Activated CD4-positive, alpha-beta T cell treated with anti-CD3 and anti-CD28 coated beads for 48 hours (primary cell): ENCODE measurements at regions not wholly inside any gene's neighbourhood (a gene's known extent, or its start where the extent isn't known, plus 50 kb on each side); places are given as distances from the start of the nearest gene placed in this dataset.

Experiments used
- DNase-seq: peaks from one replicate; pipeline ENCODE4 v3.0.0-alpha.2; 2020

GRCh38 chr2:107393516-107393915 lies 433.2 kb upstream of the RGPD4 start:
- no peak for DNase-seq

- no peak for DNase-seq
These were observed 428.0 kb upstream of the RGPD4 start for GRCh38 chr2:107398683-107399082.

- no peak for DNase-seq
These were observed 424.4 kb upstream of the RGPD4 start for GRCh38 chr2:107402330-107402729.

- no peak for DNase-seq
These were observed 421.4 kb upstream of the RGPD4 start for GRCh38 chr2:107405261-107405660.

GRCh38 chr2:107407017-107407416 lies 419.7 kb upstream of the RGPD4 start:
- no peak for DNase-seq

- no peak for DNase-seq
These were observed 418.7 kb upstream of the RGPD4 start for GRCh38 chr2:107407974-107408373.

GRCh38 chr2:107411267-107411666 lies 415.4 kb upstream of the RGPD4 start:
- DNase-seq, result no peak

- no peak for DNase-seq
These were observed 414.3 kb upstream of the RGPD4 start for GRCh38 chr2:107412209-107412904.

GRCh38 chr2:107412981-107413380 lies 413.7 kb upstream of the RGPD4 start:
- no peak for DNase-seq

- DNase-seq, result no peak
These were observed 412.3 kb upstream of the RGPD4 start for GRCh38 chr2:107414376-107414775.

- no peak for DNase-seq
These were observed 408.0 kb upstream of the RGPD4 start for GRCh38 chr2:107418708-107419107.

- DNase-seq, result no peak
These were observed 407.5 kb upstream of the RGPD4 start for GRCh38 chr2:107419191-107419590.

- no peak for DNase-seq
These were observed 397.9 kb upstream of the RGPD4 start for GRCh38 chr2:107428781-107429180.

- no peak for DNase-seq
These were observed 396.7 kb upstream of the RGPD4 start for GRCh38 chr2:107430006-107430405.

GRCh38 chr2:107430596-107431266 lies 396.0 kb upstream of the RGPD4 start:
- DNase-seq, result no peak

- no peak for DNase-seq
These were observed 390.4 kb upstream of the RGPD4 start for GRCh38 chr2:107436281-107436680.

- no peak for DNase-seq
These were observed 389.4 kb upstream of the RGPD4 start for GRCh38 chr2:107437265-107437664.

GRCh38 chr2:107437807-107438206 lies 388.9 kb upstream of the RGPD4 start:
- no peak for DNase-seq

GRCh38 chr2:107448160-107448559 lies 378.5 kb upstream of the RGPD4 start:
- DNase-seq, result no peak

- DNase-seq, result no peak
These were observed 365.4 kb upstream of the RGPD4 start for GRCh38 chr2:107461301-107461700.

GRCh38 chr2:107462181-107462580 lies 364.5 kb upstream of the RGPD4 start:
- DNase-seq, result no peak

GRCh38 chr2:107466241-107466640 lies 360.5 kb upstream of the RGPD4 start:
- no peak for DNase-seq

GRCh38 chr2:107466984-107467773 lies 359.5 kb upstream of the RGPD4 start:
- no peak for DNase-seq

GRCh38 chr2:107469437-107469995 lies 357.2 kb upstream of the RGPD4 start:
- no peak for DNase-seq
